Thyroid gland (tissue), 4 donors: ENCODE measurements at regions not wholly inside any gene's neighbourhood (a gene's known extent, or its start where the extent isn't known, plus 50 kb on each side); places are given as distances from the start of the nearest gene placed in this dataset.

Experiments used
- DNase-seq, 2 donors: peaks; one replicate each; pipeline ENCODE4 v3.0.0-alpha.2; 2019
- H3K27ac ChIP-seq, 3 donors: fragments of 200-600 bp; sonication (generic); 1 replicate in 2 of 3; 2 replicates in 1 of 3; pipeline ENCODE4 v1.5.1; 2016 to 2019; ENCODE audit warnings: mild to moderate bottlenecking in 1 of 3, moderate library complexity in 1 of 3
- H3K27me3 ChIP-seq: fragments of 200-600 bp; sonication (generic); one replicate; pipeline ENCODE4 v1.5.1; 2019
- H3K36me3 ChIP-seq, 2 donors: fragments of 200-600 bp; sonication (generic); one replicate each; pipeline ENCODE4 v1.5.1; 2016 to 2019
- H3K4me1 ChIP-seq, 2 donors: fragments of 200-600 bp; sonication (generic); one replicate each; pipeline ENCODE4 v1.5.1; 2017 to 2019
- H3K4me3 ChIP-seq, 3 donors: fragments of 200-600 bp; sonication (generic); replicated peaks in 1 of 3; 1 replicate in 2 of 3; 2 replicates in 1 of 3; pipeline ENCODE4 v1.5.1; 2016; ENCODE audit warnings: mild to moderate bottlenecking in 1 of 3
- H3K9me3 ChIP-seq: fragments of 200-600 bp; sonication (generic); one replicate; pipeline ENCODE4 v1.5.1; 2017
- POLR2A ChIP-seq, 2 donors: fragments of 450-650 bp; IDR thresholded peaks; one replicate each; pipeline ENCODE4 v1.6.1; 2017; ENCODE audit warnings: antibody characterized with exemption in 2 of 2, mild to moderate bottlenecking in 2 of 2, moderate library complexity in 1 of 2
- WGBS, 2 donors: methylation state at CpG; one replicate each; pipeline ENCODE4 v1.1.5; 2017; 5-methylcytosine and 5-hydroxymethylcytosine counted together
- intact Hi-C: fragments of 100-400 bp; cut with DNase I; formaldehyde crosslinking; loops from one replicate; pipeline ENCODE4 v1.15.1; 2023
- TF ChIP-seq, protein P1 (sequence below), 6 experiments: fragments of 200-600 bp in 3 of 6; fragments of 450-650 bp in 3 of 6; sonication (generic) in 3 of 6; IDR thresholded peaks; one replicate each; pipeline ENCODE4 v1.5.1; 2016 to 2019; ENCODE audit warnings: antibody characterized with exemption in 6 of 6, mild to moderate bottlenecking in 2 of 6, inconsistent platforms in 1 of 6, moderate library complexity in 1 of 6

- Histone ChIP-seq H3K4me1 (no peaks in the 10 kb centered on the region), H3K36me3 (no peaks in the 10 kb centered on the region), H3K27ac (no peak overlapping the region), H3K27me3 (no peaks in the 10 kb centered on the region), H3K9me3 (no peaks in the 10 kb centered on the region), H3K4me3 (no peak overlapping the region)
- TF ChIP-seq POLR2A (IDR thresholded peaks at IDR 0.05) = no peak
- TF ChIP-seq, protein P1, sequence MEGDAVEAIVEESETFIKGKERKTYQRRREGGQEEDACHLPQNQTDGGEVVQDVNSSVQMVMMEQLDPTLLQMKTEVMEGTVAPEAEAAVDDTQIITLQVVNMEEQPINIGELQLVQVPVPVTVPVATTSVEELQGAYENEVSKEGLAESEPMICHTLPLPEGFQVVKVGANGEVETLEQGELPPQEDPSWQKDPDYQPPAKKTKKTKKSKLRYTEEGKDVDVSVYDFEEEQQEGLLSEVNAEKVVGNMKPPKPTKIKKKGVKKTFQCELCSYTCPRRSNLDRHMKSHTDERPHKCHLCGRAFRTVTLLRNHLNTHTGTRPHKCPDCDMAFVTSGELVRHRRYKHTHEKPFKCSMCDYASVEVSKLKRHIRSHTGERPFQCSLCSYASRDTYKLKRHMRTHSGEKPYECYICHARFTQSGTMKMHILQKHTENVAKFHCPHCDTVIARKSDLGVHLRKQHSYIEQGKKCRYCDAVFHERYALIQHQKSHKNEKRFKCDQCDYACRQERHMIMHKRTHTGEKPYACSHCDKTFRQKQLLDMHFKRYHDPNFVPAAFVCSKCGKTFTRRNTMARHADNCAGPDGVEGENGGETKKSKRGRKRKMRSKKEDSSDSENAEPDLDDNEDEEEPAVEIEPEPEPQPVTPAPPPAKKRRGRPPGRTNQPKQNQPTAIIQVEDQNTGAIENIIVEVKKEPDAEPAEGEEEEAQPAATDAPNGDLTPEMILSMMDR (IDR thresholded peaks at IDR 0.05) = no peak
- DNase-seq = no peak
- 92% methylated on average over 5 of the region's 5 CpGs for WGBS, 2 donors
- intact Hi-C loops = no loop called here
These were observed 199.5 kb upstream of the PLET1 start for GRCh38 chr11:112460141-112460540.

- Histone ChIP-seq H3K27me3 (no peaks in the 10 kb centered on the region), H3K4me1 (no peaks in the 10 kb centered on the region), H3K9me3 (no peaks in the 10 kb centered on the region), H3K27ac (no peak overlapping the region), H3K4me3 (no peak overlapping the region), H3K36me3 (no peaks in the 10 kb centered on the region)
- intact Hi-C loops = no loop called here
- WGBS, 2 donors = 47 to 88% methylated on average over 1 of the region's 1 CpG
- no peak for DNase-seq
- TF ChIP-seq POLR2A (IDR thresholded peaks at IDR 0.05) = no peak
- TF ChIP-seq, protein P1 (IDR thresholded peaks at IDR 0.05) = no peak
These were observed 204.3 kb upstream of the PLET1 start for GRCh38 chr11:112464949-112465348.

GRCh38 chr11:112465433-112466024 lies 204.9 kb upstream of the PLET1 start:
- Histone ChIP-seq H3K4me3 (no peak overlapping the region), H3K27me3 (no peaks in the 10 kb centered on the region), H3K4me1 (no peaks in the 10 kb centered on the region), H3K27ac (no peak overlapping the region), H3K9me3 (no peaks in the 10 kb centered on the region), H3K36me3 (no peaks in the 10 kb centered on the region)
- TF ChIP-seq, protein P1 (IDR thresholded peaks at IDR 0.05) = no peak
- TF ChIP-seq POLR2A (IDR thresholded peaks at IDR 0.05) = no peak
- DNase-seq = no peak
- intact Hi-C loops = no loop called here
- WGBS, 2 donors = 44 to 52% methylated on average over 6 of the region's 6 CpGs

- Histone ChIP-seq H3K4me3 (no peak overlapping the region), H3K4me1 (no peaks in the 10 kb centered on the region), H3K27me3 (no peaks in the 10 kb centered on the region), H3K36me3 (no peaks in the 10 kb centered on the region), H3K9me3 (no peaks in the 10 kb centered on the region), H3K27ac (no peak overlapping the region)
- TF ChIP-seq, protein P1 (IDR thresholded peaks at IDR 0.05) = no peak
- TF ChIP-seq POLR2A (IDR thresholded peaks at IDR 0.05) = no peak
- no peak for DNase-seq
- WGBS, 2 donors = 83 to 86% methylated on average over 3 of the region's 3 CpGs
- intact Hi-C loops = no loop called here
These were observed 207.1 kb upstream of the PLET1 start for GRCh38 chr11:112467721-112468120.

- Histone ChIP-seq H3K27me3 (no peaks in the 10 kb centered on the region), H3K27ac (no peak overlapping the region), H3K9me3 (no peaks in the 10 kb centered on the region), H3K36me3 (no peaks in the 10 kb centered on the region), H3K4me1 (no peaks in the 10 kb centered on the region), H3K4me3 (no peak overlapping the region)
- WGBS, 2 donors = 66 to 76% methylated on average over 4 of the region's 4 CpGs
- intact Hi-C loops = no loop called here
- no peak for TF ChIP-seq POLR2A (IDR thresholded peaks at IDR 0.05)
- TF ChIP-seq, protein P1 (IDR thresholded peaks at IDR 0.05) = no peak
- no peak for DNase-seq
These were observed 208.7 kb upstream of the PLET1 start for GRCh38 chr11:112469376-112469775.
